Neural progenitor cell (in vitro differentiated cells): ENCODE measurements at regions not wholly inside any gene's neighbourhood (a gene's known extent, or its start where the extent isn't known, plus 50 kb on each side); places are given as distances from the start of the nearest gene placed in this dataset.

ENCODE experiments used
- CTCF ChIP-seq: fragments of 200-600 bp; sonication (generic); IDR thresholded peaks from 2 replicates; pipeline ENCODE4 v1.5.1; 2017; ENCODE audit warnings: antibody characterized with exemption, mild to moderate bottlenecking
- EZH2 ChIP-seq: fragments of 200-600 bp; sonication (generic); IDR thresholded peaks from 2 replicates; pipeline ENCODE4 v1.6.1; 2017; ENCODE audit warnings: antibody characterized with exemption, mild to moderate bottlenecking, moderate library complexity
- EZH2phosphoT487 ChIP-seq: fragments of 200-600 bp; sonication (generic); IDR thresholded peaks from 2 replicates; pipeline ENCODE4 v1.6.1; 2017; ENCODE audit warnings: antibody characterized with exemption

DNA sequence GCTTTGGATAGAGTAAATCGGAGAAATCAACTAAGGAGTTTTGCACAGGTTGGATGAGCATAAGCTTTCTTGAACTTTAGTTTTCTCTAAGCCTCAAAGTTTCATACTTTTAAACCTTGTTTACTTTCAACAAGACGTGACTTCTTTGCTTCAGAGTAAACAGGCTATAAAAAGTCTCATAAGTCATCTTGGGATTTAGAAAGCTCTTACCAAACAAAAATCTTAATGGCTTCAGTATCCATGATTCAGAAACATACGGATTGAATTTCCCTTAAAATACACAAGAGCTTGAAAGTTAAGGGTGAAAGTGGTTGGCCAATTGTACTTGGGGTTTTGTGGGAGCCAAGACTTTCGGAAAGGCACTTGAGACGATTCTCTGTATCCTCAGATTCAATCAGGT, 270.9 kb upstream of the ANKH start:
- TF ChIP-seq CTCF: no peak
- no peak for TF ChIP-seq EZH2
- no peak for TF ChIP-seq EZH2phosphoT487
